Right lobe of liver (tissue), 6 donors: ENCODE measurements at regions not wholly inside any gene's neighbourhood (a gene's known extent, or its start where the extent isn't known, plus 50 kb on each side); places are given as distances from the start of the nearest gene placed in this dataset.

Experiments
- ATAC-seq, 4 donors: fragments of 200-7000 bp; cut with Tn5 transposase; one replicate each; pipeline ENCODE4 v1.9.1; 2020; ENCODE audit warnings: mild to moderate bottlenecking in 4 of 4, moderate library complexity in 4 of 4
- DNase-seq, 3 donors: peaks; one replicate each; pipeline ENCODE4 v3.0.0-alpha.2; 2020
- H3K27ac ChIP-seq, 3 donors: fragments of 200-600 bp; one replicate each; pipeline ENCODE4 v1.8.0; 2022
- H3K27me3 ChIP-seq, 2 donors: fragments of 200-600 bp; one replicate each; pipeline ENCODE4 v1.8.0; 2022
- H3K36me3 ChIP-seq, 4 donors: fragments of 200-600 bp; sonication (generic) in 1 of 4; one replicate each; pipeline versions ENCODE4 v1.5.1 to v1.8.0; 2017 to 2022; ENCODE audit warnings: control low read depth in 1 of 4
- H3K4me1 ChIP-seq, 4 donors: fragments of 200-600 bp; sonication (generic) in 1 of 4; one replicate each; pipeline versions ENCODE4 v1.5.1 to v1.8.0; 2017 to 2022; ENCODE audit warnings: control low read depth in 1 of 4
- H3K4me3 ChIP-seq, 3 donors: fragments of 200-600 bp; one replicate each; pipeline ENCODE4 v1.8.0; 2022
- H3K9me3 ChIP-seq, 4 donors: fragments of 200-600 bp; sonication (generic) in 1 of 4; one replicate each; pipeline versions ENCODE4 v1.5.1 to v1.8.0; 2017 to 2022; ENCODE audit warnings: control low read depth in 1 of 4
- POLR2A ChIP-seq: fragments of 450-650 bp; IDR thresholded peaks from one replicate; pipeline ENCODE4 v1.6.1; 2017; ENCODE audit warnings: antibody characterized with exemption, mild to moderate bottlenecking
- WGBS: methylation state at CpG from one replicate; pipeline ENCODE4 v1.1.6; 2018; ENCODE audit warnings: low coverage, low lambda C conversion rate; ENCODE audit not compliant: insufficient coverage; ENCODE audit errors: missing lambda C conversion rate; 5-methylcytosine and 5-hydroxymethylcytosine counted together
- intact Hi-C, 2 donors: fragments of 100-400 bp; cut with DNase I; formaldehyde crosslinking; loops; one replicate each; pipeline versions ENCODE4 v1.11.2 to v1.14.1; 2022
- TF ChIP-seq, protein P1 (sequence below), 4 donors: fragments of 200-600 bp in 3 of 4; fragments of 450-650 bp in 1 of 4; IDR thresholded peaks; one replicate each; pipeline versions ENCODE4 v1.5.1 to v1.8.0; 2016 to 2022; ENCODE audit warnings: antibody characterized with exemption in 4 of 4, mild to moderate bottlenecking in 2 of 4
- donor health status: DM: no; HTN: yes; CAD: no.
- donor health status: DM: no; HTN: no; CAD: no.
- donor health status: DM: no; HTN: no; CAD: no.
- donor health status: DM: no; HTN: yes; CAD: no.
- donor health status: DM: no; HTN: yes; CAD: no.

- intact Hi-C loops: no loop called here
- Histone ChIP-seq H3K27me3 (no peaks in the 10 kb centered on the region), H3K9me3 (no peaks in the 10 kb centered on the region), H3K36me3 (no peaks in the 10 kb centered on the region), H3K27ac (no peak overlapping the region), H3K4me1 (no peaks in the 10 kb centered on the region), H3K4me3 (no peak overlapping the region)
- DNase-seq: no peak
- WGBS: 40% methylated on average over 3 of the region's 3 CpGs
- TF ChIP-seq, protein P1, sequence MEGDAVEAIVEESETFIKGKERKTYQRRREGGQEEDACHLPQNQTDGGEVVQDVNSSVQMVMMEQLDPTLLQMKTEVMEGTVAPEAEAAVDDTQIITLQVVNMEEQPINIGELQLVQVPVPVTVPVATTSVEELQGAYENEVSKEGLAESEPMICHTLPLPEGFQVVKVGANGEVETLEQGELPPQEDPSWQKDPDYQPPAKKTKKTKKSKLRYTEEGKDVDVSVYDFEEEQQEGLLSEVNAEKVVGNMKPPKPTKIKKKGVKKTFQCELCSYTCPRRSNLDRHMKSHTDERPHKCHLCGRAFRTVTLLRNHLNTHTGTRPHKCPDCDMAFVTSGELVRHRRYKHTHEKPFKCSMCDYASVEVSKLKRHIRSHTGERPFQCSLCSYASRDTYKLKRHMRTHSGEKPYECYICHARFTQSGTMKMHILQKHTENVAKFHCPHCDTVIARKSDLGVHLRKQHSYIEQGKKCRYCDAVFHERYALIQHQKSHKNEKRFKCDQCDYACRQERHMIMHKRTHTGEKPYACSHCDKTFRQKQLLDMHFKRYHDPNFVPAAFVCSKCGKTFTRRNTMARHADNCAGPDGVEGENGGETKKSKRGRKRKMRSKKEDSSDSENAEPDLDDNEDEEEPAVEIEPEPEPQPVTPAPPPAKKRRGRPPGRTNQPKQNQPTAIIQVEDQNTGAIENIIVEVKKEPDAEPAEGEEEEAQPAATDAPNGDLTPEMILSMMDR (IDR thresholded peaks at IDR 0.05): no peak
- TF ChIP-seq POLR2A: no peak
- ATAC-seq: no peak
These were observed 663.3 kb upstream of the ZNF804A start for GRCh38 chr2:183935005-183935404.

DNA sequence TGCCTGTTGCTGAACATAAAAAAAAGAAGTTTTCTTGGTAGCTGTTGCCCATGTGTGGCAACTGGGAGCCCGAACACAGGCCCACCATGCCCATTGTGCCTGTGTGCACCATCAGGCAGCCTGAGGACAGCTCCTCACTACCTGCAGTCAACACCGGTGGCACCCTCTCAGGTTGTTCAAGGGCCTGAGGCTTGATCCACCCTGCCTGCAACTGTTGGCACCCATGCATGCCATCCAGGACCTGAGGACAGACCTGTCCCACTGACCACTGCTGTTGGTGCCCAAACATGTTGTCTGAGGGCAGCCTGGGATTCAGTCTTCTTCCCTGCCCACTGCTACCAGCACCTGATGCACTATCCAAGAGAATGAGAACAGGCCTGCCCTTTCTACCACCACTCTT, 661.1 kb upstream of the ZNF804A start:
- no peak for TF ChIP-seq POLR2A
- TF ChIP-seq, protein P1 (IDR thresholded peaks at IDR 0.05): no peak
- H3K27me3 ChIP-seq: no peaks in the 10 kb centered on the region
- no peaks in the 10 kb centered on the region for H3K36me3 ChIP-seq
- ATAC-seq (no peak), DNase-seq (no peak)
- intact Hi-C loops: no loop called here
- no peaks in the 10 kb centered on the region for H3K9me3 ChIP-seq
- no peak overlapping the region for H3K27ac ChIP-seq
- H3K4me3 ChIP-seq: no peak overlapping the region
- WGBS: 57% methylated on average over 1 of the region's 2 CpGs
- no peaks in the 10 kb centered on the region for H3K4me1 ChIP-seq

- ATAC-seq (no peak), DNase-seq (no peak)
- Histone ChIP-seq H3K36me3 (no peaks in the 10 kb centered on the region), H3K4me3 (no peak overlapping the region), H3K9me3 (no peaks in the 10 kb centered on the region), H3K27me3 (no peaks in the 10 kb centered on the region), H3K4me1 (no peaks in the 10 kb centered on the region), H3K27ac (no peak overlapping the region)
- intact Hi-C loops: no loop called here
- no peak for TF ChIP-seq POLR2A
- TF ChIP-seq, protein P1 (IDR thresholded peaks at IDR 0.05): no peak
These were observed 652.1 kb upstream of the ZNF804A start for GRCh38 chr2:183946193-183946592.

GRCh38 chr2:183948861-183949260, 649.5 kb upstream of the ZNF804A start:
- ATAC-seq (no peak), DNase-seq (no peak)
- no peaks in the 10 kb centered on the region for H3K36me3 ChIP-seq
- no peak overlapping the region for H3K27ac ChIP-seq
- TF ChIP-seq POLR2A: no peak
- TF ChIP-seq, protein P1 (IDR thresholded peaks at IDR 0.05): no peak
- no peaks in the 10 kb centered on the region for H3K4me1 ChIP-seq
- intact Hi-C loops: no loop called here
- no peaks in the 10 kb centered on the region for H3K9me3 ChIP-seq
- no peaks in the 10 kb centered on the region for H3K27me3 ChIP-seq
- WGBS: 7% methylated on average over 1 of the region's 1 CpG
- H3K4me3 ChIP-seq: no peak overlapping the region

GRCh38 chr2:183950673-183951072, 647.7 kb upstream of the ZNF804A start:
- no peak overlapping the region for H3K4me3 ChIP-seq
- H3K27me3 ChIP-seq: no peaks in the 10 kb centered on the region
- DNase-seq (no peak), ATAC-seq (no peak)
- H3K27ac ChIP-seq: no peak overlapping the region
- TF ChIP-seq, protein P1 (IDR thresholded peaks at IDR 0.05): no peak
- no peaks in the 10 kb centered on the region for H3K36me3 ChIP-seq
- intact Hi-C loops: no loop called here
- H3K9me3 ChIP-seq: no peaks in the 10 kb centered on the region
- no peaks in the 10 kb centered on the region for H3K4me1 ChIP-seq
- WGBS: 43% methylated on average over 1 of the region's 1 CpG
